ENCODE measurements at regions not wholly inside any gene's neighbourhood (a gene's known extent, or its start where the extent isn't known, plus 50 kb on each side); places are given as distances from the start of the nearest gene placed in this dataset.
"Not testable (repeated sequence)": the region's sequence is repeated elsewhere in the genome, so short reads cannot be mapped to it uniquely, and the experiment has no call there.

GRCh38 chr16:72468582-72468981, 296.6 kb upstream of the PMFBP1 start:
- POLR2A ChIA-PET: interaction anchor here (0.7 kb wide), 1 partner anchor 224 kb away, joined by 4 read pairs; no protein-coding TSS in a partner anchor
- no peak for DNase-seq
- no peak for ATAC-seq (ENCODE audit: low read depth)

DNA sequence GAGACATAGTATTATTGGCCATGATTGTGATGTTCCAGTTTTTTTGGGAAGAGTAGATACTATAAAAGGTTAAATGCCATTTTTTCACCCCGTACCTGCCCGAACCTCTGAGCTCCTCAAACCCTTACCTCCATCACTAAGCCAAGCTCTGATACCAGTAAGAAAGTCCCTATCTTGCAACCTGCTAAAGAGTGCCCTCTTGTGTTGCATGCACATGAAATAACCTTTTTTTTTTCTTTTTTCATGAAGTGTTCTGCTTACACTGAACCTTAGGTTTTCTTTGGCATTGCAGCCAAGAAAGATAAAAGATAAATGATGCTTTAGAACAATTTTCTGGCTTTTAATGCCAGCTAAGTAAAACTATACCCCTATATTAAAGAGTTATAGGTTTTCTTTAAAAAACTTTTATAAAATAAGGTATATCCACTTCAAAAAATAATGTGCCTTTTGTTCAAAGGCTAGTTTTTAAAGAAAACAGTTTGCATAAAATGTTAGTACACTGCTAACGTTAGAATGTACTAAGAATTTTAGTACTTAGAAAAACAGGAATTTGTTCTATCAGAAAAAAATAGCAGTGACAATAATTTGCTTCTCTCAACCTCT, 295.3 kb upstream of the PMFBP1 start:
- Mint-ChIP-seq H3K4me3 (no peak overlapping the region), H3K4me1 (peaks cover 3% of the 10 kb centered on the region), H3K36me3 (peaks cover 10% of the 10 kb centered on the region), H3K27ac (no peak overlapping the region), H3K27me3 (no peaks in the 10 kb centered on the region), H3K9me3 (no peaks in the 10 kb centered on the region)
- no peak for DNase-seq
- peak; percentile 36 for ATAC-seq (ENCODE audit: low read depth)
- POLR2A ChIA-PET: no interaction called here

More at GRCh38 chr16:72468582-72468981, 296.6 kb upstream of the PMFBP1 start:
- Mint-ChIP-seq H3K4me3 (no peak overlapping the region), H3K4me1 (peaks cover 3% of the 10 kb centered on the region), H3K27me3 (no peaks in the 10 kb centered on the region), H3K27ac (no peak overlapping the region), H3K9me3 (no peaks in the 10 kb centered on the region), H3K36me3 (peaks cover 4% of the 10 kb centered on the region)

GRCh38 chr16:72464597-72465368, 292.8 kb upstream of the PMFBP1 start:
- Mint-ChIP-seq H3K27ac (no peak overlapping the region), H3K9me3 (no peaks in the 10 kb centered on the region), H3K4me3 (no peak overlapping the region), H3K36me3 (peaks cover 10% of the 10 kb centered on the region), H3K27me3 (no peaks in the 10 kb centered on the region), H3K4me1 (peaks cover 3% of the 10 kb centered on the region)
- DNase-seq (no peak), ATAC-seq (ENCODE audit: low read depth) (no peak)
- POLR2A ChIA-PET: no interaction called here

DNA sequence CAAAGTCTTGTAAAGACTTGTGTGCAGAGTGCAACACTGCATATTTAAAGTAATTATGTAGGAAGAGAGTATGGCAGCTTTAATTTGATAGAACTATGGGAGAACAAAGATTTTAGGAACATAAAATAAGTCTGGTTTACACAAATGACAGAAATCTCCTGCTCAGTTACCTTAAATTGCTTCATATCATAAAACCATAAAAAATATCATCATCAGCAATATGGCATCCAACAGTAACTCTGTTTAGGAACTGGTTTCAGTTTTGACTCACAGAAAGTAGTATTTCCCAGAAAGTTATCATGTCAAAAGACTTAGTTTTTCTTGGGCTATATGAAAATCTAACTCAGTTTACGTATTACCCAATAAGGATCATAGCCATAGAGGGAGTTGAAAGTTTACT, 292.1 kb upstream of the PMFBP1 start:
- peaks cover 10% of the 10 kb centered on the region for H3K36me3 Mint-ChIP-seq
- no peaks in the 10 kb centered on the region for H3K27me3 Mint-ChIP-seq
- no peak for ATAC-seq (ENCODE audit: low read depth)
- H3K27ac Mint-ChIP-seq: no peak overlapping the region
- POLR2A ChIA-PET: no interaction called here
- H3K9me3 Mint-ChIP-seq: no peaks in the 10 kb centered on the region
- no peak overlapping the region for H3K4me3 Mint-ChIP-seq
- H3K4me1 Mint-ChIP-seq: peaks cover 3% of the 10 kb centered on the region
- DNase-seq: no peak

- DNase-seq (no peak), ATAC-seq (ENCODE audit: low read depth) (no peak)
- Mint-ChIP-seq H3K4me3 (no peak overlapping the region), H3K4me1 (no peaks in the 10 kb centered on the region), H3K9me3 (peaks cover 8% of the 10 kb centered on the region), H3K36me3 (peaks cover 3% of the 10 kb centered on the region), H3K27me3 (no peaks in the 10 kb centered on the region), H3K27ac (no peak overlapping the region)
- POLR2A ChIA-PET: no interaction called here
These were observed 286.1 kb upstream of the PMFBP1 start for GRCh38 chr16:72458035-72458434.

DNA sequence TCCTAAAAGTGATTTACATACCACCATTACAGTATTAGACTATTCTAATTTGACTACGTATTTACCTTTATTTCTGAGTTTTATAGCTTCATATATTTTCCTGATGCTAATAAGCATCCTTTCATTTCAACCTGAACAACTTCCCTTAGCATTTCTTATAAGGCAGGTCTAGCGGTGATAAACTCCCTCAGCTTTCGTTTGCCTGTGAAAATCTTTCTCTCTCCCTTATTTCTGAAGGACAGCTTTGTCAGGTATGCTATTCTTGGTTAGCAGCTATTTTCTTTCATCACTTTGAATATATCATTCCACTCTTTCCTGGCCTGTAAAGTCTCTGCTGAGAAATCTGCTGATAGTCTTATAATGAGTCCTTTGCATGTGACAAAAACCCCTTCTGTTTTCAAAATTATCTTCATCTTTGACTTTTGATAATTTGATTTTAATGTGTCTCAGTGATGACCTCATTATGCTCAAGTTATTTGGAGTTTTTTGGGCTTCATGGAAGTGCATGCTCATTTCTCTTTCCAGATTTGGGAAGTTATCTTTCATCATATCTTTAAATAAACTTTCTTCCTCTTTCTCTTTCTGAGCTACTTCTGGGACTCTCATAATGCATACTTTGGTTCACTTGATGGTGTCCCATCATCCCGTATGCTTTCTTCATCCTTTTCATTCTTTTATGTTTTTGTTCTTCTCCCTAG, 285.4 kb upstream of the PMFBP1 start:
- H3K27ac Mint-ChIP-seq: no peak overlapping the region
- no peaks in the 10 kb centered on the region for H3K4me1 Mint-ChIP-seq
- POLR2A ChIA-PET: no interaction called here
- H3K36me3 Mint-ChIP-seq: no peaks in the 10 kb centered on the region
- H3K9me3 Mint-ChIP-seq: peaks cover 10% of the 10 kb centered on the region
- ATAC-seq (ENCODE audit: low read depth): no peak
- no peaks in the 10 kb centered on the region for H3K27me3 Mint-ChIP-seq
- no peak overlapping the region for H3K4me3 Mint-ChIP-seq
- no peak for DNase-seq

GRCh38 chr16:72455743-72456659, 284.0 kb upstream of the PMFBP1 start:
- ATAC-seq (ENCODE audit: low read depth): no peak
- Mint-ChIP-seq H3K4me3 (no peak overlapping the region), H3K9me3 (peaks cover 12% of the 10 kb centered on the region), H3K27ac (no peak overlapping the region), H3K27me3 (no peaks in the 10 kb centered on the region), H3K4me1 (no peaks in the 10 kb centered on the region), H3K36me3 (no peaks in the 10 kb centered on the region)
- POLR2A ChIA-PET: no interaction called here
- no peak for DNase-seq

DNA sequence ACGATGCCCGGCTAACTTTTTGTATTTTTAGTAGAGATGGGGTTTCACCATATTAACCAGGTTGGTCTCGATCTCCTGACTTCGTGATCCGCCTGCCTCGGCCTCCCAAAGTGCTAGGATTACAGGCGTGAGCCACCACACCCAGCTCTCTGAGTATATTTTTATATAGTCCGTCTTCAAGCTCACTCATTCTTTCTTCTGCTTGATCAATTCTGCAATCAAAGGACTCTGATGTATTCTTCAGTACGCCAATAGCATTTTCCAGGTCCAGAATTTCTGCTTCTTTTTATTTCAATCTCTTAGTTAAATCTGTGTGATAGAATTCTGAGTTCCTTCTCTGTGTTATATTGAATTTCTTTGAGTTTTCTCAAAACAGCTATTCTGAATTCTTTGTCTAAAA, 281.9 kb upstream of the PMFBP1 start:
- H3K4me3 Mint-ChIP-seq; H3K27me3 Mint-ChIP-seq; ATAC-seq (ENCODE audit: low read depth); H3K27ac Mint-ChIP-seq; H3K36me3 Mint-ChIP-seq; DNase-seq; H3K4me1 Mint-ChIP-seq; POLR2A ChIA-PET: not testable (repeated sequence)
- H3K9me3 Mint-ChIP-seq: peaks cover 16% of the 10 kb centered on the region

- Mint-ChIP-seq H3K27me3 (peaks cover 3% of the 10 kb centered on the region), H3K36me3 (no peaks in the 10 kb centered on the region), H3K4me3 (no peak overlapping the region), H3K27ac (no peak overlapping the region), H3K9me3 (no peaks in the 10 kb centered on the region), H3K4me1 (peaks cover 1% of the 10 kb centered on the region)
- DNase-seq: no peak
- POLR2A ChIA-PET: no interaction called here
- ATAC-seq (ENCODE audit: low read depth): no peak
These were observed 272.7 kb upstream of the PMFBP1 start for GRCh38 chr16:72444696-72445095.

GRCh38 chr16:72443809-72444208, 271.9 kb upstream of the PMFBP1 start:
- H3K27me3 Mint-ChIP-seq: peaks cover 3% of the 10 kb centered on the region
- ATAC-seq (ENCODE audit: low read depth) (no peak), DNase-seq (no peak)
- peaks cover 1% of the 10 kb centered on the region for H3K4me1 Mint-ChIP-seq
- H3K36me3 Mint-ChIP-seq: no peaks in the 10 kb centered on the region
- no peaks in the 10 kb centered on the region for H3K9me3 Mint-ChIP-seq
- H3K27ac Mint-ChIP-seq: no peak overlapping the region
- POLR2A ChIA-PET: no interaction called here
- H3K4me3 Mint-ChIP-seq: no peak overlapping the region

DNA sequence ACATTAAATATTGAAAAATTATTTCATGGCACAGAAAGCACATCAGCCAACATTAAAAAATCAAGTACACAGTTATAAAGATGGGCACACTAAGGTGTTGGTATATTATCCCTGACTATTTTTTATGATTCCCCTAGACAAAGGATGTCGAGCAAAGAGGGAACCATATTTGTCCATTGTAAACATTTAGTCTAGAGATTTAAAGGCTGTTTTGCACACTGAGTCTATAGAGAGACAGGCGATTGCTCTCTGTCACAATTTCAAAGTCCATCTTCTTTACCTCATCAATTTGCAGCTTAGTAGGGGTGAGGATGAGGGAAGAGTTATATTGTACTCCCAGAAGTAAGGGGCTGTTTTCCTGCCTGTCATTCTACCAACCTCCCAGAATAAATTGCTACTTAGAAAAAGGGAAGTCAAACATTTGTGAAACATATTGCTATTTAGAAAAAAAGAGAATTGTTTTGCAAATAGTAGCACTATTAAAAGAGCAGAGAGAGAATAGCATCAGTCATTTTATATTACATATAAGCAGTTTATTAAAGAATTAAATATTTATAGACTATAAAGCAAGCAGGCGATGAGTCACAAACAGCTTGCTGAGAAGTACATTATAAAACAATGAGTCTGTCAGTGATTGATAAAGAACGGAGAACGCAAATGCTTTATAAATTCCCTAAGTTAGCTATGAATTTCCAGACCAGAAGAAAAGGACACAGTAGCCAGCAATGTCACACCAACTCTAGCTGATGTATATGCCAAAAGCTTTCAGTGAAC, 270.6 kb upstream of the PMFBP1 start:
- DNase-seq (no peak), ATAC-seq (ENCODE audit: low read depth) (no peak)
- H3K27ac Mint-ChIP-seq: no peak overlapping the region
- H3K9me3 Mint-ChIP-seq: no peaks in the 10 kb centered on the region
- peaks cover 1% of the 10 kb centered on the region for H3K4me1 Mint-ChIP-seq
- POLR2A ChIA-PET: no interaction called here
- no peaks in the 10 kb centered on the region for H3K36me3 Mint-ChIP-seq
- H3K27me3 Mint-ChIP-seq: peaks cover 3% of the 10 kb centered on the region
- H3K4me3 Mint-ChIP-seq: no peak overlapping the region

GRCh38 chr16:72437891-72438290, 265.9 kb upstream of the PMFBP1 start:
- DNase-seq (no peak), ATAC-seq (ENCODE audit: low read depth) (no peak)
- peaks cover 15% of the 10 kb centered on the region for H3K9me3 Mint-ChIP-seq
- POLR2A ChIA-PET: no interaction called here
- H3K27ac Mint-ChIP-seq: no peak overlapping the region
- H3K36me3 Mint-ChIP-seq: peaks cover 2% of the 10 kb centered on the region
- peaks cover 2% of the 10 kb centered on the region for H3K27me3 Mint-ChIP-seq
- peaks cover 1% of the 10 kb centered on the region for H3K4me1 Mint-ChIP-seq
- no peak overlapping the region for H3K4me3 Mint-ChIP-seq

- no peaks in the 10 kb centered on the region for H3K4me1 Mint-ChIP-seq
- H3K27me3 Mint-ChIP-seq: no peaks in the 10 kb centered on the region
- peaks cover 2% of the 10 kb centered on the region for H3K36me3 Mint-ChIP-seq
- H3K9me3 Mint-ChIP-seq: peaks cover 15% of the 10 kb centered on the region
- POLR2A ChIA-PET: no interaction called here
- H3K27ac Mint-ChIP-seq: no peak overlapping the region
- ATAC-seq (ENCODE audit: low read depth) (no peak), DNase-seq (no peak)
- no peak overlapping the region for H3K4me3 Mint-ChIP-seq
These were observed 262.2 kb upstream of the PMFBP1 start for GRCh38 chr16:72434159-72434558.

Measured in activated naive CD8-positive, alpha-beta T cell treated with anti-CD3 and anti-CD28 coated beads, Interleukin-2, amount 10 ng/mL, durations not matched to agents 7 days and 5 days (primary cell).